ENCODE measurements at regions not wholly inside any gene's neighbourhood (a gene's known extent, or its start where the extent isn't known, plus 50 kb on each side); places are given as distances from the start of the nearest gene placed in this dataset.

DNA sequence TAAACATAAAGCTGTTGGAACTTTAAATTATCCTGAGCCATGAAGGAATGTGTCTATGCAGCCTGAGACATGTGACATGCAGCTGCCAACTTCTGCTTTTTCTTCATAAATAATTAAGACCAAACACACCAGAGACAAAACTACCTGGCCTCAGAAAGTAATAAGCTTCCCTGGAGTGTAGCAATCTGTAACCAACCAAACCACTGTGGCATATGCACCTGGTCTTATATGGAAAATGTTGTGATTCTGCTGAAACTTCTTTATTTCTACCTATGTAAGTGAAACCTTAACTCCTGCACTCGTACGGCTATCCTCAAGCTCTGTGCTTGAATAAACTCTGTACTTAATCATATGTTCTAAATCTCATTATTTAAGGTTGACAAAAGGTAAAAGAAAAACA lies 515.0 kb downstream of the TMEM182 start:
- TF ChIP-seq CTCF (IDR thresholded peaks at IDR 0.05; ENCODE audit: extremely low read depth, insufficient read depth, missing control alignments), result no peak
- DNase-seq (ENCODE audit: low spot score), result no peak
- in situ Hi-C loops (cut with MboI; ENCODE audit: low pct_unique_long_range_greater_than_20kb, low sequenced_read_pairs, unreplicated experiment), result no loop called here

DNA sequence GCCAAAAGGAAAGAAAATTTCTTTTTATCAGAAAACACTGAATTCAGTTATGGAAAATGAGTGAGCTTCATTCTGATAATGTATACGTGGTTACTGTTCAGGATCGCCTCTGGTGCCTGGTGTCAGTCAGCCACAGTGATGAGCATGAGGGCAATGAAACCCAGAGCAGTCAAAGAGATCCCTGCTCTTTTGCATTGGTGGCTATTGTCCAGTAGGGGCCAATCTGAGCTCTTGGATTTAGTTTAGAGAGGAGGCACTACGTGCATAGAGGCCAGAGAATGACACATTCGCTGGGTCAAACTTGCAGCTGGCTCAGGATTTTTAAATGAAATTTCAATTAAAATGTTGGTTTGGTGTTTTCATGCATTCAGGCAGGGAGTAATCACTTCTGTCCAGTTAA lies 522.9 kb downstream of the TMEM182 start:
- DNase-seq (ENCODE audit: low spot score), result no peak
- in situ Hi-C loops (cut with MboI; ENCODE audit: low pct_unique_long_range_greater_than_20kb, low sequenced_read_pairs, unreplicated experiment), result no loop called here
- no peak for TF ChIP-seq CTCF (IDR thresholded peaks at IDR 0.05; ENCODE audit: extremely low read depth, insufficient read depth, missing control alignments)

GRCh38 chr2:103285354-103285753 lies 523.5 kb downstream of the TMEM182 start:
- in situ Hi-C loops (cut with MboI; ENCODE audit: low pct_unique_long_range_greater_than_20kb, low sequenced_read_pairs, unreplicated experiment), result no loop called here
- no peak for TF ChIP-seq CTCF (IDR thresholded peaks at IDR 0.05; ENCODE audit: extremely low read depth, insufficient read depth, missing control alignments)
- DNase-seq (ENCODE audit: low spot score), result no peak

GRCh38 chr2:103287746-103288145 lies 525.9 kb downstream of the TMEM182 start:
- DNase-seq (ENCODE audit: low spot score), result no peak
- no peak for TF ChIP-seq CTCF (IDR thresholded peaks at IDR 0.05; ENCODE audit: extremely low read depth, insufficient read depth, missing control alignments)
- in situ Hi-C loops (cut with MboI; ENCODE audit: low pct_unique_long_range_greater_than_20kb, low sequenced_read_pairs, unreplicated experiment), result no loop called here

DNA sequence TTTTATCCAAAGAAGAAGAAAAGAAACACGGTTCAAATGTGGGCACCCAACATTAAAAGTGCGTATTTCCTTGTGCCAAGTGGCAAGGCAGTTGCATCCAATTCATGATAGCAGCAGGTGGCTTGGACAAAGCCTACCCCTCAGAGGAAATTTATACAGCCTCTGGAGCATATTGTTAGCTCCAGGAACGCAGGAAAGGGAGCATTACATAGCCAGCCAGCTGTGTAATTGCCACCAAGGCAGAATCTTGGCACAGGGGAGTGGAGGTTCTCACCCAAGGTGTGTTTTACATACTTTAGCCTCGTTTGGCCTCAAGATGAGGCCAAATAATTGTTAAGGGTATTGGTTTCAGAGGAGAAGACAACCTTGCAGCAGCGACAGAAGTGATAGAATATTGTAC lies 526.9 kb downstream of the TMEM182 start:
- DNase-seq (ENCODE audit: low spot score), result no peak
- in situ Hi-C loops (cut with MboI; ENCODE audit: low pct_unique_long_range_greater_than_20kb, low sequenced_read_pairs, unreplicated experiment), result no loop called here

DNA sequence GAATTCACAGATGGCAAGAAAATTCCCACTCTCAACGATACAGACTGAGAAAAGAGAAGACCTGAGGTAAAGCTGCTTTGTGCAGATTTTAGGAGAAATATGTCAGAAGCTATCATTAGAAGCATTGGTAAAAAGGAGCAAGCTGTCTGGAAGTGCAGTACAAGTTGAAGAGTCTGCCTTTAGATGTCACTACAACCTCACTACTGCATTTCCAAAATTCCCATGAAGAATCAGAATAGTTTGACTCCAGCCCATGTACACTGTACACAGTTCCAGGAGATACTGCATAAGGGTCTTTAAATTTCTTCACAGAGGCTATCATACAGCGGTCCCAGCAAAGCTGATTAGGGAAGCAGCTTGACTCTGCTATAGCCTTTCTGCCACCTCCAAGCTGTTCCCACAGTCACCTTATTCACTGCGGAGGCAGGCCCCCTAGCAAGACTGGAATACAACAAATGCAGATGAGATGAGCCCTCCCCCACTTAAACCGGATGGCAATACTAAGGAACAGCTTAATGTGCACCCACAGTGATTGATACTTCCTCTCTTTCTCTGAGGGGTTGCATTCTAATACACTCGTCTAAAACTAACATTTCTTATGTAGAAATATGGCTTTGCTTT lies 527.4 kb downstream of the TMEM182 start:
- no peak for DNase-seq (ENCODE audit: low spot score)
- in situ Hi-C loops (cut with MboI; ENCODE audit: low pct_unique_long_range_greater_than_20kb, low sequenced_read_pairs, unreplicated experiment), result no loop called here
- TF ChIP-seq CTCF (IDR thresholded peaks at IDR 0.05; ENCODE audit: extremely low read depth, insufficient read depth, missing control alignments), result no peak

More for the DNA sequence above, 526.9 kb downstream of the TMEM182 start:
- no peak for TF ChIP-seq CTCF (IDR thresholded peaks at IDR 0.05; ENCODE audit: extremely low read depth, insufficient read depth, missing control alignments)

Data from GM13977 (cell line).